ENCODE measurements at regions not wholly inside any gene's neighbourhood (a gene's known extent, or its start where the extent isn't known, plus 50 kb on each side); places are given as distances from the start of the nearest gene placed in this dataset.

GRCh38 chr2:146227152-146228019, 1617.4 kb upstream of the ACVR2A start:
- Histone ChIP-seq H3K27ac (no peak overlapping the region), H3K9me3 (ENCODE audit: severe bottlenecking) (no peaks in the 10 kb centered on the region), H3K27me3 (ENCODE audit: insufficient read depth, low read depth, severe bottlenecking) (no peaks in the 10 kb centered on the region), H3K4me3 (ENCODE audit: low read depth, low read length) (no peak overlapping the region), H3K36me3 (no peaks in the 10 kb centered on the region)
- TF ChIP-seq, protein P1, sequence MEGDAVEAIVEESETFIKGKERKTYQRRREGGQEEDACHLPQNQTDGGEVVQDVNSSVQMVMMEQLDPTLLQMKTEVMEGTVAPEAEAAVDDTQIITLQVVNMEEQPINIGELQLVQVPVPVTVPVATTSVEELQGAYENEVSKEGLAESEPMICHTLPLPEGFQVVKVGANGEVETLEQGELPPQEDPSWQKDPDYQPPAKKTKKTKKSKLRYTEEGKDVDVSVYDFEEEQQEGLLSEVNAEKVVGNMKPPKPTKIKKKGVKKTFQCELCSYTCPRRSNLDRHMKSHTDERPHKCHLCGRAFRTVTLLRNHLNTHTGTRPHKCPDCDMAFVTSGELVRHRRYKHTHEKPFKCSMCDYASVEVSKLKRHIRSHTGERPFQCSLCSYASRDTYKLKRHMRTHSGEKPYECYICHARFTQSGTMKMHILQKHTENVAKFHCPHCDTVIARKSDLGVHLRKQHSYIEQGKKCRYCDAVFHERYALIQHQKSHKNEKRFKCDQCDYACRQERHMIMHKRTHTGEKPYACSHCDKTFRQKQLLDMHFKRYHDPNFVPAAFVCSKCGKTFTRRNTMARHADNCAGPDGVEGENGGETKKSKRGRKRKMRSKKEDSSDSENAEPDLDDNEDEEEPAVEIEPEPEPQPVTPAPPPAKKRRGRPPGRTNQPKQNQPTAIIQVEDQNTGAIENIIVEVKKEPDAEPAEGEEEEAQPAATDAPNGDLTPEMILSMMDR (IDR thresholded peaks at IDR 0.05; ENCODE audit: low read depth, low read length): no peak
- no peak for DNase-seq

DNA sequence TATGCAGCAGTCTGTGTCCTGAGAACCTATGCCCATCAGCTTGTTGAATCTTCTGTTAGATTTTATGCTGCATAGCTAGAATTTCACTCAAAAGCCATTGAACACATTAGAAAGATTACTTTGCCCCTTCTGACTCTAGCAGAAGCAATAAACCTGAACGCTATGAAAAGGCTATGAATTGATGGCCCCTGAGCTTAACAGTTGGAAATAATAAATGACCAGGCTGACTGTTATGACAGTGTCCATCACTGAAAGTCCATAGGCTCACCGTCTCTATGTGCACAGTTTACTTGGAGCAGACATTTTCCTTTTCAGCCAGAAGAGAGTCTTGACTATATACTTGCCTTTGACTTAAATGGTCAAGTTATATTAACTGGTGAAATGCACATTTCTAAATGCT, 1618.8 kb upstream of the ACVR2A start:
- Histone ChIP-seq H3K27ac (no peak overlapping the region), H3K36me3 (no peaks in the 10 kb centered on the region), H3K9me3 (ENCODE audit: severe bottlenecking) (no peaks in the 10 kb centered on the region), H3K27me3 (ENCODE audit: insufficient read depth, low read depth, severe bottlenecking) (no peaks in the 10 kb centered on the region), H3K4me3 (ENCODE audit: low read depth, low read length) (no peak overlapping the region)
- no peak for DNase-seq
- TF ChIP-seq, protein P1 (IDR thresholded peaks at IDR 0.05; ENCODE audit: low read depth, low read length): no peak

- no peak overlapping the region for H3K4me3 ChIP-seq (ENCODE audit: low read depth, low read length)
- no peak overlapping the region for H3K27ac ChIP-seq
- DNase-seq: no peak
- H3K36me3 ChIP-seq: no peaks in the 10 kb centered on the region
- H3K27me3 ChIP-seq (ENCODE audit: insufficient read depth, low read depth, severe bottlenecking): no peaks in the 10 kb centered on the region
- TF ChIP-seq, protein P1 (IDR thresholded peaks at IDR 0.05; ENCODE audit: low read depth, low read length): no peak
- no peaks in the 10 kb centered on the region for H3K9me3 ChIP-seq (ENCODE audit: severe bottlenecking)
Observed at GRCh38 chr2:146221826-146222225, 1623.0 kb upstream of the ACVR2A start.

DNA sequence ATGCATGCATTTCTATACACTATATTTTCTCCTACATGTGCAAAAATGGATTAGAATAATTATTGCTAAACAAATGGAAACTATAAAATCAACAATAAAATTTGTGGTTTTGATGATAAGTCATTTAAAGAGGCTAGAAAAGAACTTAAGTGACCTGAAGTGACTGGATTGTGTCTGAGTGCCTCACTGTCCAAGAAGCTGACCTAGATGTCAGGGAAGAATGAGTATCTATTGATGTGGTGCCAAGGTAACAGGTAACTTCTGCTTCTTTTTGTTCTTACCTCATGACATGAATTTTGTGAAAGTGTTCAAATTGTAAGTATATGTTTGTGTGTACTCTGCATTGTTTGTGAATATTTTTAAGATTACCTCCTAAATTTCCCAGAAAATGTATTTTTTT, 1623.9 kb upstream of the ACVR2A start:
- H3K27me3 ChIP-seq (ENCODE audit: insufficient read depth, low read depth, severe bottlenecking): no peaks in the 10 kb centered on the region
- no peaks in the 10 kb centered on the region for H3K9me3 ChIP-seq (ENCODE audit: severe bottlenecking)
- H3K27ac ChIP-seq: no peak overlapping the region
- TF ChIP-seq, protein P1 (IDR thresholded peaks at IDR 0.05; ENCODE audit: low read depth, low read length): no peak
- no peak overlapping the region for H3K4me3 ChIP-seq (ENCODE audit: low read depth, low read length)
- no peaks in the 10 kb centered on the region for H3K36me3 ChIP-seq
- DNase-seq: no peak

- Histone ChIP-seq H3K4me3 (ENCODE audit: low read depth, low read length) (no peak overlapping the region), H3K27ac (no peak overlapping the region), H3K27me3 (ENCODE audit: insufficient read depth, low read depth, severe bottlenecking) (no peaks in the 10 kb centered on the region), H3K36me3 (no peaks in the 10 kb centered on the region), H3K9me3 (ENCODE audit: severe bottlenecking) (no peaks in the 10 kb centered on the region)
- no peak for DNase-seq
- TF ChIP-seq, protein P1 (IDR thresholded peaks at IDR 0.05; ENCODE audit: low read depth, low read length): no peak
Observed at GRCh38 chr2:146214394-146214929, 1630.4 kb upstream of the ACVR2A start.

Measured in WERI-Rb-1 (cell line).